Posterior cingulate gyrus (tissue), 11 donors: ENCODE measurements at regions not wholly inside any gene's neighbourhood (a gene's known extent, or its start where the extent isn't known, plus 50 kb on each side); places are given as distances from the start of the nearest gene placed in this dataset.

Experiments used
- DNase-seq, 10 donors: peaks; one replicate each; pipeline versions ENCODE4 v3.0.0 to v3.0.0-alpha.2; 2020 to 2021; ENCODE audit warnings: mixed read lengths in 3 of 10
- intact Hi-C: fragments of 100-400 bp; cut with DNase I; formaldehyde crosslinking; loops from one replicate; pipeline ENCODE4 v1.15.1; 2023

GRCh38 chr7:130894146-130894908 lies 160.3 kb upstream of the KLF14 start:
- DNase-seq: peak in 5 of 10 donors; percentile 32 to 90 (median 50)
- intact Hi-C loops: loop anchor here (10.0 kb wide), 1 partner anchor 210 kb away; no protein-coding TSS in a partner anchor

GRCh38 chr7:130894909-130895750 lies 161.1 kb upstream of the KLF14 start:
- no peak for DNase-seq
- intact Hi-C loops: loop anchor here (10.0 kb wide), 1 partner anchor 210 kb away; no protein-coding TSS in a partner anchor

- DNase-seq: no peak
- intact Hi-C loops: loop anchor here (1.0 to 10.0 kb wide), 2 partner anchors 112 to 209 kb away; no protein-coding TSS in a partner anchor
Measured at GRCh38 chr7:130896051-130896881, 162.3 kb upstream of the KLF14 start.

GRCh38 chr7:130896898-130897514 lies 163.0 kb upstream of the KLF14 start:
- peak; percentile 73 to 98 (median 80) for DNase-seq

GRCh38 chr7:130897515-130898419 lies 163.8 kb upstream of the KLF14 start:
- peak in 1 of 10 donors; percentile 80 for DNase-seq
- intact Hi-C loops: loop anchor here (1.0 to 10.0 kb wide), 2 partner anchors 143 to 207 kb away; no protein-coding TSS in a partner anchor

More at GRCh38 chr7:130896898-130897514, 163.0 kb upstream of the KLF14 start:
- intact Hi-C loops: loop anchor here (1.0 to 10.0 kb wide), 3 partner anchors 111 to 208 kb away; no protein-coding TSS in a partner anchor

- intact Hi-C loops: loop anchor here (10.0 kb wide), 1 partner anchor 206 kb away; no protein-coding TSS in a partner anchor
- DNase-seq: no peak
Measured at GRCh38 chr7:130899071-130899560, 165.1 kb upstream of the KLF14 start.

- DNase-seq: no peak
Measured at GRCh38 chr7:130899638-130900401, 165.8 kb upstream of the KLF14 start.

GRCh38 chr7:130900471-130901076 lies 166.6 kb upstream of the KLF14 start:
- intact Hi-C loops: loop anchor here (10.0 kb wide), 1 partner anchor 524 kb away; no protein-coding TSS in a partner anchor
- no peak for DNase-seq

More at GRCh38 chr7:130899638-130900401, 165.8 kb upstream of the KLF14 start:
- intact Hi-C loops: loop anchor here (10.0 kb wide), 2 partner anchors 205 to 525 kb away; no protein-coding TSS in a partner anchor

- peak in 8 of 10 donors; percentile 61 to 95 (median 70) for DNase-seq
- intact Hi-C loops: loop anchor here (10.0 kb wide), 1 partner anchor 524 kb away; no protein-coding TSS in a partner anchor
Measured at GRCh38 chr7:130901209-130901783, 167.3 kb upstream of the KLF14 start.

GRCh38 chr7:130902755-130903357 lies 168.8 kb upstream of the KLF14 start:
- no peak for DNase-seq
- intact Hi-C loops: loop anchor here (10.0 kb wide), 1 partner anchor 522 kb away; no protein-coding TSS in a partner anchor

- DNase-seq: no peak
- intact Hi-C loops: loop anchor here (10.0 kb wide), 1 partner anchor 521 kb away; no protein-coding TSS in a partner anchor
Measured at GRCh38 chr7:130903358-130903974, 169.5 kb upstream of the KLF14 start.

GRCh38 chr7:130904031-130904757 lies 170.2 kb upstream of the KLF14 start:
- intact Hi-C loops: loop anchor here (10.0 kb wide), 1 partner anchor 521 kb away; no protein-coding TSS in a partner anchor
- peak in 1 of 10 donors; percentile 58 for DNase-seq

- DNase-seq: no peak
- intact Hi-C loops: loop anchor here (10.0 kb wide), 1 partner anchor 520 kb away; no protein-coding TSS in a partner anchor
Measured at GRCh38 chr7:130904792-130905191, 170.8 kb upstream of the KLF14 start.

- no peak for DNase-seq
Measured at GRCh38 chr7:130906575-130906974, 172.6 kb upstream of the KLF14 start.

More at GRCh38 chr7:130906575-130906974, 172.6 kb upstream of the KLF14 start:
- intact Hi-C loops: loop anchor here (10.0 kb wide), 1 partner anchor 518 kb away; no protein-coding TSS in a partner anchor
